GM18508 (cell line): ENCODE measurements at regions not wholly inside any gene's neighbourhood (a gene's known extent, or its start where the extent isn't known, plus 50 kb on each side); places are given as distances from the start of the nearest gene placed in this dataset.
"Not testable (repeated sequence)": the region's sequence is repeated elsewhere in the genome, so short reads cannot be mapped to it uniquely, and the experiment has no call there.

Source experiments
- ATAC-seq: cut with Tn5 transposase; IDR thresholded peaks from one replicate; pipeline ENCODE4 v1.9.1; 2021; ENCODE audit warnings: moderate number of reproducible peaks; ENCODE audit not compliant: insufficient read depth, unreplicated experiment

GRCh38 chr3:138890555-138891187 is 55.9 kb upstream of the PIK3CB start:
- ATAC-seq, result peak; percentile 75

DNA sequence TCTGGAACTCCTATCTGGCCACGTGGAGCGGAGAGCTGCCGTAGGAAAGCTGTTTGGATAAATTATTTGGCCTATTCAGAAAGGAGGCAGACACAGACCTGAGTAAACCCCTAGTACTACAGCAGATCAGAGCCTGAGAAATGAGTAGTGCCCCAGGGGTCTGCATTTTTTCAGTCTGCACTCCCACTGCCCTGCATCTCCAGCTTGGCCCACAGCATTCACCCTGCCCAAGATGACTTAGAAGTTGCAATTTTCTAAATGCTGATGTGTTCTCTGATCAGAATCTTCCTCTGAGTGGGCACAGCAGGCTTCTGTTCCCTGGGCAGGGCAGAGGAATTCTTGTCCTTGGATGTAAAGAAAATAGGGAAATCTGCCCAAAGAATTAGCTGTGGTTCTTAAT is 55.1 kb upstream of the PIK3CB start:
- no peak for ATAC-seq

DNA sequence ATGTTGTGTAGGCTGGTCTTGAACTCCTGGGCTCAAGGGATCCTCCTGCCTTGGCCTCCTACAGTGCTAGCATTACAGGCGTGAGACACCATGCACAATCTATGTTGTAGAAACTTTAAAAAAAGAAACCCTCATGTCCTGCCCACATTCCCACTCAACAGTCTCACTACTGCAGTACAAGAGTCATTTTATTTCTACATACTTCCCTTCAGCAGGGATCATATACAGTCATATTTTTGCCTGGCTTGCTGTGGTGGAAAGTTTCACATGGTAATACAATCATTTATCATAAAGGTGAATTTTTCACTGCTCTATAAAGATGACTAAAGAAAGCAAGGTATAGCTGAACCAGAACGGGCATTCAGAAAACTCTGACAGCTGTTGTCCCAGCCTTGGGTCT is 53.8 kb upstream of the PIK3CB start:
- no peak for ATAC-seq

DNA sequence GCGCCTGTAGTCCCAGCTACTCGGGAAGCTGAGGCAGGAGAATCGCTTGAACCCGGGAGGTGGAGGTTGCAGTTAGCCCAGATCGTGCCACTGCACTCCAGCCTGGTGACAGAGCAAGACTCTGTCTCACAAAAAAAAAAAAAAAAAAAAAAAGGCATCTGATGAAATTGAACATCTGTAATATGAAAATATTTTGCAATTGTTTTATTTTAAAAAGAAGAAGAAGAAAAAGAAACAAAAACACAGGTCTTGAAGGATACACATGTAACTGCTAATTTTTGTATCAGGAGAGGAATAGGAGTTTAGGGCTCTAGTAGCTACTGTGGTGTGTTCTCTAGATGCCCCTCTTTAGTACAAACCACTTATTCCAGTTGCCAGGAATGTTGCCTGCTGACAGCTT is 51.4 kb upstream of the PIK3CB start:
- ATAC-seq, result not testable (repeated sequence)
